ENCODE measurements at regions not wholly inside any gene's neighbourhood (a gene's known extent, or its start where the extent isn't known, plus 50 kb on each side); places are given as distances from the start of the nearest gene placed in this dataset.

GRCh38 chr20:16842486-16843120 lies 94.4 kb downstream of the OTOR start:
- no peak for DNase-seq (ENCODE audit: low read depth)
- no peak overlapping the region for H3K4me3 ChIP-seq (ENCODE audit: low read length)
- no peak for TF ChIP-seq CTCF (conservative IDR thresholded peaks at IDR 0.05; ENCODE audit: low read length)

DNA sequence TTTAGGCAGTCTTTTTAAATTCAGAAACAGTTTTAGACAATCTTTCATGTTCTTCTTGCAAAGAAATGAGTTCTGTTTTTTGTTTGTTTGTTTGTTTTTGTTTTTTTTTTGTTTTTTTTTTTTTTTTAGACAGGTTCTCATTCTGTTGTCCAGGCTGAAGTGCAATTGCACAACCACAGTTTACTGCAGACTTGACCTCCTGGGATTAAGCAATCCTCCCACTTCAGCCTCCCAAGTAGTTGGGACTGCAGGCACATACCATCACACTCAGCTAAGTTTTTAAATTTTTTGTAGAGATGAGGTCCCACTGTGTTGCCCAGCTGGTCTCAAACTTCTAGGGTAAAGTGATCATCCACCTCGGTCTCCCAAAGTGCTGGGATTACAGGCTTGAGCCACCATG lies 96.2 kb downstream of the OTOR start:
- DNase-seq (ENCODE audit: low read depth), result peak; percentile 35
- no peak for TF ChIP-seq CTCF (conservative IDR thresholded peaks at IDR 0.05; ENCODE audit: low read length)
- H3K4me3 ChIP-seq (ENCODE audit: low read length), result no peak overlapping the region

DNA sequence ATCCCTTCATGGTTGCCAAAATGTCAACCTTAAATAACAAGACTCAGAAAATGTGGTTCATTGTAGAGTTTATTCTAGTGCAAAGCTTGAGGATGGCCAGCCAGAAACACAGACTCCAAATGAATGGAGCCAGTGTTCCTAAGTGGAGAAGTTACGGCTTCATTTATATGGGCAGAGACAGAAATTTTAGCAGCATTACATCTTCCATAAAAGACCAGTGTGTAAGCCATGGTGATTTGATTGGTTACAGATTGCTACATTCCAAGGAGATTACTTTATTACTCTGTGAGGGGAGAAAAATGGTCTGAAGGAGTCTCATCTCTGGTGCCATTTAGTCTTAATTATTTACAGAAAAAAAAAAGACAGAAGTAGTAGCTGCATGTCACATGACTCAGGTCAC lies 97.8 kb downstream of the OTOR start:
- DNase-seq (ENCODE audit: low read depth), result peak; percentile 83
- H3K4me3 ChIP-seq (ENCODE audit: low read length), result no peak overlapping the region
- TF ChIP-seq CTCF (conservative IDR thresholded peaks at IDR 0.05; ENCODE audit: low read length), result no peak

GRCh38 chr20:16848061-16848460 lies 99.9 kb downstream of the OTOR start:
- TF ChIP-seq CTCF (conservative IDR thresholded peaks at IDR 0.05; ENCODE audit: low read length), result no peak
- no peak overlapping the region for H3K4me3 ChIP-seq (ENCODE audit: low read length)
- no peak for DNase-seq (ENCODE audit: low read depth)

GRCh38 chr20:16848526-16848925 lies 100.4 kb downstream of the OTOR start:
- H3K4me3 ChIP-seq (ENCODE audit: low read length), result no peak overlapping the region
- no peak for DNase-seq (ENCODE audit: low read depth)
- TF ChIP-seq CTCF (conservative IDR thresholded peaks at IDR 0.05; ENCODE audit: low read length), result no peak

DNA sequence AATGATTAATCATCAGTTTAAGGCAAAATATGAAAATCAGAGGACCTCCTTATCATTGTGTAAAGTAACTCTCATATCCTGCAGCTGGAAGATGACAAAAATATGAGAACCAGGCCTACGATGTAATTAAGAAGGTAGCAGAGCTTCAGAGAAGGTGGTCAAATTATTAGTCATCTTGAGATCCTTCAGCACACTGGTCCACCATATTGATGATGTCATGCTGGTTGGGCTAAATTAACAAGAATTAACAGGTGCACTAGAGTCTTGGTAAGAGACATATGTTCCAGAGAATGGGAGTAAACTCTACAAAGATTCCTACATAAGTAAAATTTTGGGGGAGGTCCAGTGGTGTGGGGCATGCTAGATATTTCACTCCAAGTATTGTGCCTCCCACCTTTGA lies 112.8 kb downstream of the OTOR start:
- no peak for TF ChIP-seq CTCF (conservative IDR thresholded peaks at IDR 0.05; ENCODE audit: low read length)
- H3K4me3 ChIP-seq (ENCODE audit: low read length), result no peak overlapping the region
- no peak for DNase-seq (ENCODE audit: low read depth)

GRCh38 chr20:16861708-16862107 lies 113.5 kb downstream of the OTOR start:
- no peak for DNase-seq (ENCODE audit: low read depth)
- TF ChIP-seq CTCF (conservative IDR thresholded peaks at IDR 0.05; ENCODE audit: low read length), result no peak
- no peak overlapping the region for H3K4me3 ChIP-seq (ENCODE audit: low read length)
